WTC11 (cell line): ENCODE measurements at regions not wholly inside any gene's neighbourhood (a gene's known extent, or its start where the extent isn't known, plus 50 kb on each side); places are given as distances from the start of the nearest gene placed in this dataset.

Experiments
- ATAC-seq: fragments of 200-7000 bp; cut with Tn5 transposase; 2 replicates; pipeline ENCODE4 v1.10.0; 2021; ENCODE audit warnings: mild to moderate bottlenecking, moderate library complexity
- CTCF ChIA-PET: fragments of 300-600 bp; sonication (Branson Sonifier 250); formaldehyde crosslinking; loops from one replicate; lab custom pipeline; 2021; ENCODE audit warnings: antibody characterized with exemption; lab: Charles Lee
- POLR2A ChIA-PET: fragments of 350-600 bp; sonication (Branson Sonifier 250); formaldehyde crosslinking; loops from one replicate; lab custom pipeline; 2021; ENCODE audit warnings: antibody characterized with exemption; lab: Charles Lee
- DNase-seq: peaks from one replicate; pipeline ENCODE4 v3.0.0; 2021; ENCODE audit warnings: low spot score
- H3K27ac Mint-ChIP-seq: 2 replicates; pipeline ENCODE4 v1.8.0; 2021; ENCODE audit warnings: mixed read lengths
- H3K27me3 Mint-ChIP-seq: 2 replicates; pipeline ENCODE4 v1.8.0; 2021; ENCODE audit warnings: low read depth, mild to moderate bottlenecking, moderate library complexity, mixed read lengths
- H3K36me3 Mint-ChIP-seq: 2 replicates; pipeline ENCODE4 v1.8.0; 2021; ENCODE audit warnings: mixed read lengths
- H3K4me1 Mint-ChIP-seq: 2 replicates; pipeline ENCODE4 v1.8.0; 2022; ENCODE audit warnings: mixed read lengths
- H3K4me3 Mint-ChIP-seq: 2 replicates; pipeline ENCODE4 v1.8.0; 2021; ENCODE audit warnings: mild to moderate bottlenecking, moderate library complexity, mixed read lengths
- H3K9me3 Mint-ChIP-seq: 2 replicates; pipeline ENCODE4 v1.8.0; 2021; ENCODE audit warnings: mixed read lengths
- AFF4 ChIP-seq: sonication (generic); formaldehyde crosslinking; IDR thresholded peaks from 2 replicates; pipeline ENCODE4 v1.8.1; 2023; ENCODE audit warnings: mild to moderate bottlenecking, missing genetic modification reagents, borderline replicate concordance
- ARID4B ChIP-seq: sonication (generic); formaldehyde crosslinking; IDR thresholded peaks from 2 replicates; pipeline ENCODE4 v1.8.0; 2023; ENCODE audit warnings: missing genetic modification reagents, mild to moderate bottlenecking, borderline replicate concordance
- ATF1 ChIP-seq: sonication (generic); formaldehyde crosslinking; IDR thresholded peaks from 2 replicates; pipeline ENCODE4 v1.8.1; 2023; ENCODE audit warnings: mild to moderate bottlenecking, moderate library complexity, missing genetic modification reagents
- ERG ChIP-seq: fragments of 250-450 bp; sonication (Bioruptor Pico); IDR thresholded peaks from 2 replicates; pipeline ENCODE4 v1.8.0; 2021; ENCODE audit warnings: mild to moderate bottlenecking
- ETV6 ChIP-seq: sonication (generic); formaldehyde crosslinking; IDR thresholded peaks from 2 replicates; pipeline ENCODE4 v1.8.1; 2022; ENCODE audit warnings: mild to moderate bottlenecking, missing genetic modification reagents
- GRHL2 ChIP-seq: fragments of 250-450 bp; sonication (Bioruptor Pico); IDR thresholded peaks from 2 replicates; pipeline ENCODE4 v1.8.0; 2022; ENCODE audit warnings: mild to moderate bottlenecking, moderate library complexity; ENCODE audit not compliant: insufficient replicate concordance, severe bottlenecking
- MAX ChIP-seq: sonication (generic); formaldehyde crosslinking; IDR thresholded peaks from 2 replicates; pipeline ENCODE4 v1.8.0; 2022; ENCODE audit warnings: mild to moderate bottlenecking, missing genetic modification reagents
- MLX ChIP-seq: sonication (generic); formaldehyde crosslinking; IDR thresholded peaks from 2 replicates; pipeline ENCODE4 v1.8.1; 2023; ENCODE audit warnings: mild to moderate bottlenecking, missing genetic modification reagents, moderate library complexity
- MXD4 ChIP-seq: fragments of 250-450 bp; sonication (Bioruptor Pico); IDR thresholded peaks from 2 replicates; pipeline ENCODE4 v1.8.0; 2021; ENCODE audit warnings: mild to moderate bottlenecking, moderate library complexity, borderline replicate concordance
- PRRX2 ChIP-seq: fragments of 250-450 bp; sonication (Bioruptor Pico); IDR thresholded peaks from 2 replicates; pipeline ENCODE4 v1.8.0; 2021; ENCODE audit warnings: mild to moderate bottlenecking
- RORB ChIP-seq: fragments of 250-450 bp; sonication (Bioruptor Pico); IDR thresholded peaks from 2 replicates; pipeline ENCODE4 v1.9.0; 2021; ENCODE audit warnings: mild to moderate bottlenecking
- ZNF425 ChIP-seq: fragments of 250-450 bp; sonication (Bioruptor Pico); conservative IDR thresholded peaks from 2 replicates; pipeline ENCODE4 v1.9.0; 2021; ENCODE audit warnings: mild to moderate bottlenecking
- TF ChIP-seq, protein P1 (sequence below): sonication (generic); formaldehyde crosslinking; IDR thresholded peaks from 2 replicates; pipeline ENCODE4 v1.8.1; 2022; ENCODE audit warnings: mild to moderate bottlenecking, moderate library complexity, missing genetic modification reagents
- TF ChIP-seq, protein P2 (sequence below): sonication (generic); formaldehyde crosslinking; IDR thresholded peaks from 2 replicates; pipeline ENCODE4 v1.8.0; 2022; ENCODE audit warnings: missing genetic modification reagents
- TF ChIP-seq, protein P3 (sequence below): sonication (generic); formaldehyde crosslinking; IDR thresholded peaks from 2 replicates; pipeline ENCODE4 v1.8.1; 2022; ENCODE audit warnings: low read depth, missing genetic modification reagents, borderline replicate concordance

DNA sequence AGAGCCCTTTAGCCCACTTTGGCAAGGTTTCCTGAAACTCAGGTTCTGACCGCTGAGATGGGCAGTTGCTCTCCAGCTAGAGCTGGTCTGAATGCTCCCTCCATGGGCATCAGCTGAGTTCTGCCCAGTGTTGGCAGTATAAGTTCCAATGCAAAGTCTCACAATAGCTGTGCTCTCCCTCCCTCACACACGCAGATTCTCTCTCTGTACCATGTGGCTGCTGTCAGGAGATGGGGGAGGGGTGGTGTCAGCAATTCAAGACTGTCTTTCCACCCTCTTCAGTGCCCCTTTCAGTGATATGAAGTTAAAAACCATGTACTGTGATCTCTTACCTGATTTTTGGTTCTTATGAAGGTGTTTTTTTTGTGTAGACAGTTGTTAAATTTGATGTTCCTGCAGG, 164.3 kb upstream of the PLEKHA5 start (continued):
- TF ChIP-seq, protein P1, sequence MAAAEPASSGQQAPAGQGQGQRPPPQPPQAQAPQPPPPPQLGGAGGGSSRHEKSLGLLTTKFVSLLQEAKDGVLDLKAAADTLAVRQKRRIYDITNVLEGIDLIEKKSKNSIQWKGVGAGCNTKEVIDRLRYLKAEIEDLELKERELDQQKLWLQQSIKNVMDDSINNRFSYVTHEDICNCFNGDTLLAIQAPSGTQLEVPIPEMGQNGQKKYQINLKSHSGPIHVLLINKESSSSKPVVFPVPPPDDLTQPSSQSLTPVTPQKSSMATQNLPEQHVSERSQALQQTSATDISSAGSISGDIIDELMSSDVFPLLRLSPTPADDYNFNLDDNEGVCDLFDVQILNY (CRISPR knock-in tag): no peak
- TF ChIP-seq MAX (peak; percentile 65; the same call in 1 of the 2 replicates), RORB (CRISPR knock-in tag) (no peak)
- TF ChIP-seq, protein P2, sequence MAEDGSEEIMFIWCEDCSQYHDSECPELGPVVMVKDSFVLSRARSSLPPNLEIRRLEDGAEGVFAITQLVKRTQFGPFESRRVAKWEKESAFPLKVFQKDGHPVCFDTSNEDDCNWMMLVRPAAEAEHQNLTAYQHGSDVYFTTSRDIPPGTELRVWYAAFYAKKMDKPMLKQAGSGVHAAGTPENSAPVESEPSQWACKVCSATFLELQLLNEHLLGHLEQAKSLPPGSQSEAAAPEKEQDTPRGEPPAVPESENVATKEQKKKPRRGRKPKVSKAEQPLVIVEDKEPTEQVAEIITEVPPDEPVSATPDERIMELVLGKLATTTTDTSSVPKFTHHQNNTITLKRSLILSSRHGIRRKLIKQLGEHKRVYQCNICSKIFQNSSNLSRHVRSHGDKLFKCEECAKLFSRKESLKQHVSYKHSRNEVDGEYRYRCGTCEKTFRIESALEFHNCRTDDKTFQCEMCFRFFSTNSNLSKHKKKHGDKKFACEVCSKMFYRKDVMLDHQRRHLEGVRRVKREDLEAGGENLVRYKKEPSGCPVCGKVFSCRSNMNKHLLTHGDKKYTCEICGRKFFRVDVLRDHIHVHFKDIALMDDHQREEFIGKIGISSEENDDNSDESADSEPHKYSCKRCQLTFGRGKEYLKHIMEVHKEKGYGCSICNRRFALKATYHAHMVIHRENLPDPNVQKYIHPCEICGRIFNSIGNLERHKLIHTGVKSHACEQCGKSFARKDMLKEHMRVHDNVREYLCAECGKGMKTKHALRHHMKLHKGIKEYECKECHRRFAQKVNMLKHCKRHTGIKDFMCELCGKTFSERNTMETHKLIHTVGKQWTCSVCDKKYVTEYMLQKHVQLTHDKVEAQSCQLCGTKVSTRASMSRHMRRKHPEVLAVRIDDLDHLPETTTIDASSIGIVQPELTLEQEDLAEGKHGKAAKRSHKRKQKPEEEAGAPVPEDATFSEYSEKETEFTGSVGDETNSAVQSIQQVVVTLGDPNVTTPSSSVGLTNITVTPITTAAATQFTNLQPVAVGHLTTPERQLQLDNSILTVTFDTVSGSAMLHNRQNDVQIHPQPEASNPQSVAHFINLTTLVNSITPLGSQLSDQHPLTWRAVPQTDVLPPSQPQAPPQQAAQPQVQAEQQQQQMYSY (CRISPR knock-in tag): no peak

DNA sequence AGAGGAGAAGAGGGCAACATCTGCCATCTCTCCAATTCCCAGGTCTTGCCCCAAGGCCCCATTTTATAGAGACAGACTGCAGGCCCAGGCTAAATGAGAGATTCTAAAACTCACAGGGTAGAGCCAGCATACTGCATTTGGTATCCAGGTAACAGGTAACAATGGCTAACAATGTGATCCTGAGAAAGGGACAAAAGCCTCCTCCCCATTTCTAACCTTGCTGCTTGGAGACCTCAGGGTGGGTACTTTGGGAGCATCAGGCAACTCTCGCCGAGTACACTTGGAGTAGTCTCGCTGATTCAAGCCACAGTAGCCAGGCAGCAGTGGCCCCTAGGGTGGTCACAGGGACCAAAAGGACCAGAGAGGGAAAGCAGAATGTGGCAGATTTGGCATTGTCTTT, 162.6 kb upstream of the PLEKHA5 start:
- Mint-ChIP-seq H3K4me3 (no peak overlapping the region), H3K36me3 (no peaks in the 10 kb centered on the region), H3K9me3 (no peaks in the 10 kb centered on the region), H3K4me1 (peaks cover 46% of the 10 kb centered on the region), H3K27me3 (peaks cover 8% of the 10 kb centered on the region), H3K27ac (no peak overlapping the region)
- ChIA-PET POLR2A (no interaction called here), CTCF (no interaction called here)
- DNase-seq (no peak), ATAC-seq (peak; percentile 68)
- TF ChIP-seq AFF4 (CRISPR knock-in tag): no peak
- no peak for TF ChIP-seq ETV6
- no peak for TF ChIP-seq ZNF425 (CRISPR knock-in tag)
- no peak for TF ChIP-seq PRRX2 (CRISPR knock-in tag)
- TF ChIP-seq GRHL2: no peak
- TF ChIP-seq, protein P3, sequence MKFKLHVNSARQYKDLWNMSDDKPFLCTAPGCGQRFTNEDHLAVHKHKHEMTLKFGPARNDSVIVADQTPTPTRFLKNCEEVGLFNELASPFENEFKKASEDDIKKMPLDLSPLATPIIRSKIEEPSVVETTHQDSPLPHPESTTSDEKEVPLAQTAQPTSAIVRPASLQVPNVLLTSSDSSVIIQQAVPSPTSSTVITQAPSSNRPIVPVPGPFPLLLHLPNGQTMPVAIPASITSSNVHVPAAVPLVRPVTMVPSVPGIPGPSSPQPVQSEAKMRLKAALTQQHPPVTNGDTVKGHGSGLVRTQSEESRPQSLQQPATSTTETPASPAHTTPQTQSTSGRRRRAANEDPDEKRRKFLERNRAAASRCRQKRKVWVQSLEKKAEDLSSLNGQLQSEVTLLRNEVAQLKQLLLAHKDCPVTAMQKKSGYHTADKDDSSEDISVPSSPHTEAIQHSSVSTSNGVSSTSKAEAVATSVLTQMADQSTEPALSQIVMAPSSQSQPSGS (CRISPR knock-in tag): no peak
- no peak for TF ChIP-seq ATF1 (CRISPR knock-in tag)
- TF ChIP-seq MLX (CRISPR knock-in tag): no peak
- TF ChIP-seq MXD4: no peak
- no peak for TF ChIP-seq ARID4B
- TF ChIP-seq ERG: no peak
